Cerebellar cortex (tissue), 1 donor: ENCODE measurements at regions not wholly inside any gene's neighbourhood (a gene's known extent, or its start where the extent isn't known, plus 50 kb on each side); places are given as distances from the start of the nearest gene placed in this dataset.

Experiments used
- DNase-seq: peaks from one replicate; pipeline ENCODE4 v3.0.0-alpha.2; 2015; ENCODE audit warnings: low spot score

GRCh38 chr3:176714034-176714433 is 483.2 kb downstream of the TBL1XR1 start:
- no peak for DNase-seq

GRCh38 chr3:176712191-176712590 is 485.1 kb downstream of the TBL1XR1 start:
- no peak for DNase-seq

GRCh38 chr3:176699288-176699687 is 498.0 kb downstream of the TBL1XR1 start:
- no peak for DNase-seq

DNA sequence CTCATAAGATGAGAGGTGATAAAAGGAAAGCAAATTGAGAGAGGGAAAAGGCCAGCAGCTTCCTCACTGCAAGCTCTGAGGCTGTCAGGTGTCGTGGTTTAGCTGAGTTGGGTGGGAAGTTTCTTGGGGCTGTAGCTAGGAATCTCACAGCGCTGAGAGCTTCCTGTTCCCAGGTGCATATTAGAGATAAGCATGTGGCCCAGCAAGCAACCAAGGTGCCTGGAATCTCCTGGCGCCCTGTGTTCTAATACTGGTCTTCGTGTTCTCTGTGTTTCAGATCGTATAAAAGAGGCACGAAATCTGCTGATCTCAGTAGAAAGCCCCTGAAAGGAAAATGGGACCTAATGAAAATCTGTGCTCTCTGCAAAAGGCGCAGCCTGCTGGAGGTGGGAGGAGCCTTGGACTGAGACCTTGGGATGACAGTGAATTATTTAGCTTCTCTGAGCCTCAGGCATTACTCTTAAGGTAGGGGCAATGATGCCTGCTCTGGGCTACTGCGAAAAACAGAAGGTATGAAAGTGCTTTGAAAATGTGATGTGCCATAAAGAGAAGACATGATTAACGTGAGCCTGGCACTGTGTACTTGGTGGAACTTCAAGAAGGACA is 499.9 kb downstream of the TBL1XR1 start:
- no peak for DNase-seq

- DNase-seq, result no peak
These were observed 500.5 kb downstream of the TBL1XR1 start for GRCh38 chr3:176696816-176697215.

DNA sequence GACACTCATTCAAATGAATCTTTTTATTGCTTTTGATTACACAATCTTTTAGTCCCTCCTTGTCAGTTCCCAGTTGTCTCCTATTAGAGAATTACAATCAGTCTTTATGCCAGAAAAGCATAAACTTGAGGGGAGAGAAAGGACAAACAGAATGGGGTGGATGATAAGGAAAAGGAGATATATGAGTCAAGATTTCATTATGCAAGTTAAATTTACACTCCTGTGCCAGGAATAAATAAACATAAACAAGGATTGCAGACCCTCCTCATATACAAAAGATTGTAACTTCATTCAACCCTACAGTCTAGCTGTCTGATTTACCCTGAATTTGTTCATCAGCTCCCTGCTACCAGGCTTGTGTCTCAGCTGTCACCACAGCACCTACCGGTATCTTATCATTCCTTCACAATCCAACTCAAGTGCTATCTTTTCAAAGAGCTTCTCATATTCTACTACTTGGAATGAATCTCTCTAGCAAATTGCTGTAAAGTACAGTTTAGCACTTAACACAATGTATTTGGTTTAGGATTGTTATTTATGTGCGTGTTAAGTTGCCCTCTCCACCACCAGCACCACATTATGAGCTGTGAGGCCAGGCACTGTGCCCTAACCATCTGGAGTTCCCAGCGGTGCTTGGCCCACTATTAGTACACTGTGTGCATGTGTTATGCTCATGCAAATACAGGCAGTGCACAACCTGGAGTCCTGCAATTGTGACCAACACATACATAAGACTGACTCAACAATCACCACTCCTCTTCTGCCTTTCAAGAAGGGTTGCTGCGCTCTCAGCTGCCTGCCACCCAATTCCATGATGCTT is 504.1 kb downstream of the TBL1XR1 start:
- DNase-seq, result peak; percentile 63

GRCh38 chr3:176692199-176692965 is 504.9 kb downstream of the TBL1XR1 start:
- no peak for DNase-seq

GRCh38 chr3:176690083-176690869 is 507.0 kb downstream of the TBL1XR1 start:
- peak; percentile 11 for DNase-seq

GRCh38 chr3:176687754-176688153 is 509.5 kb downstream of the TBL1XR1 start:
- DNase-seq, result no peak

GRCh38 chr3:176683382-176683781 is 513.9 kb downstream of the TBL1XR1 start:
- no peak for DNase-seq

DNA sequence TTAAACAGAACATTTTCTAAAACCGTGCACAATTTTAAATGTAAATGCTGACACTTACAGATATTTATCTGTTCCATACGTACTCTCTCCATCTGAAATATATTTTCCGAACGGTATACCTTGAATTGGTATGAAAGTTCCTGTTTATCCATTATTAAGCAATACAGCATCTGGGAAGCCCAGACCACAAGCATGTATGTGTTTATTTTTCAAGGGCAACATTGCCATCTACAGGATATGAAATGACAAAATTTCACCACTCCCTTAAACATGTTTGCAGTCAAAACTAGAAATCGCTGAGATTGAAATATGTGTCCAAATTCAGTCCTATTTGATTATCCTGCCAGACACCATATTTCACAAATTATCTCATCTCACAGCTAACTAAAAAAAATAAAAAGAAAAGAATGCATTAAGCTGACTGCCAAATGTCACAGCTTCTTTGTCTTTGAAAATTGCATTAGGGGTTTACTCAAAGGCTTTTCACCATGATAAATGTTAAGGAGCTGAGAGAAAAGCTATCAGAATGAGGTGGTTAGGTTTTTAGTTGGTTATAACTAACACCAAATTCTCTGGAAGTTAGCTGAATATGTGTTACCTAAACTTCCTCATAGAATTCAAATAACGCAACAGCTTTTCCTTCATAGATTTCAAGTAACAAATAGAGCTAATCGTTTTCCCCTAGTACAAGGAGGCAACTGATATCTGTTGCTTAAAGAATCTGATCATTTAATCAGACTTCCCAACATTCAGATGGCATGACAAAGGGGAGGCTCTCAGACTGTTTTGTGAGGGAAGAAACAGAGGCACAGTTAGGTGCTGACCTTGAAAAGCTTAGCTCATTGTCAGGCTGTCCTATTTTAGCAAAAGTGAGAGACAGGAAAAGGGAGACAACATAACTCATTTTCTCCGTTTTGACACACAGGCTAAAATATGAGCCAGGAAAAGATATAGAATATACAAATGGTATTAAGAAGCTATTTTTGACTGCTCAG is 533.1 kb downstream of the TBL1XR1 start:
- peak; percentile 87 for DNase-seq

GRCh38 chr3:176663387-176663786 is 533.9 kb downstream of the TBL1XR1 start:
- DNase-seq, result peak; percentile 40

DNA sequence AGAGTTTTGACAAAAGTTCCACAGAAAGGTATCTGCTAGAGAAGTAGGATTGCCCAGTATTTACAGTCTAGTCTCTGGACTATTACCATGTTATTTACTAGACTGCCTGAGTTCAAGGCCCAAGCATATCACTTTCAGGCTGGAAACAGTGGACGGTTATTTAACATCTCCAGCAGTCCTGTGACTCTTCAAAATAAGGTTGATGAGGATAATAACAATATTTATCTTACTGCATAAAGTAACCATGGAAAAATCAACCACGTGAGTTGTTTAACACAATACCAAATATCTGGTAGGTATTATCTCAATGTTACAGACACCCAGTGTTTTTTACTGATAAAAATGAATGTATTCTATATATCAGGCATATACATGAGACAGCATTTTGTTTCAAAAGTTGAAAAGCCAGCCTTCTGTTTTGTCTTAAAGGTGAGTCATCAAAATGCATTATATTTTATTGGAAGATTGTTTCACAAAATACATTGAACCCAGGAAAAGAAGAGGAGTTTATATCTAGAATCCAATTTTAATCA is 535.8 kb downstream of the TBL1XR1 start:
- no peak for DNase-seq

DNA sequence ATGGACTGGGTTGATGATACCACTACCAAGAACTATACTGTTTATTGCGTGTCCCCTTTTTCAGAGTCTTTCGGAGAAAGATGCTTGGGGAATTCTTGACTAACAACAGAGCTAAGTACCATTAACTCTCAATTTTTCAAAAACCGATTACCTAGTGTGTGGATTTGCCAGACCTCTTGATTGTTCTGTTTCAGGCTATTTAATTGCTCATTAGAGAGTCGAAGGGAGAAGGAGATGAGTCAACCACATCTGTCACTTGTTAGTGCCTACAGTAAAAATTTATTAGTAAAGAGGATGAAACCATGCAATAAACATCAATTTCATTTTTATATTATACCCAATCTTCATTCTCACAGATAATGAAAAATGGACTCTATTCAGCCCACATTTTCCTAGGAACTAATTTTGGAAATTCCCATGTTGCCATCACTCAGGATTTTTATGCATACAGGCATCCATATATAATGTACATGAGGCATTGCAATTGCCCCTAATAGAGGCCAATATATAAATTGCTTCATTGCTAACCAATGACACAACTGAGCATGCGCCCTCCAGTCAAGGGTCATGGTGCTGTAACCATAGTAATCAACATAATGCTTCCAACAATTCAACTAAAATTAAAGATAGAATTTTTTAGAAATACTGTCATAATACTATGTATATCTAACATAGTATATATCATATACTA is 541.7 kb downstream of the TBL1XR1 start:
- DNase-seq, result no peak

- no peak for DNase-seq
These were observed 545.7 kb downstream of the TBL1XR1 start for GRCh38 chr3:176651622-176652021.

DNA sequence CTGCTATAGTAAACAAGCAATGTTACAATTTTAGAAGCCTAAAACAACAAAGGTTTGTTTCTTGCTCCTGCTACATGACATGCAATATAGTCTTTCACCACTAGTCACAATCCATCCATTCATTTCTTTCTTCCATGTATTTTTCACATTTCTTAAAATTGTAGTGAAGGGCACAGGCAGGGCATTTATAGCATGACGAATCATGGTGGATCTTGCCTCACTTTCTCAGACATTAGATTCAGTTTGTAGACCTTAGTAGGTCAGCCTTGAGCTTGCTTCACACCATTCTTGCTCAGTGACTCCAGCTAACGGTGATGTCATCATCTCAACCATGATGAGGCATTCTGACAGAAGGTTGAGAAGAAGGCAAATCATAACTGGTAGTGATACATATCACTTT is 546.8 kb downstream of the TBL1XR1 start:
- DNase-seq, result no peak

DNA sequence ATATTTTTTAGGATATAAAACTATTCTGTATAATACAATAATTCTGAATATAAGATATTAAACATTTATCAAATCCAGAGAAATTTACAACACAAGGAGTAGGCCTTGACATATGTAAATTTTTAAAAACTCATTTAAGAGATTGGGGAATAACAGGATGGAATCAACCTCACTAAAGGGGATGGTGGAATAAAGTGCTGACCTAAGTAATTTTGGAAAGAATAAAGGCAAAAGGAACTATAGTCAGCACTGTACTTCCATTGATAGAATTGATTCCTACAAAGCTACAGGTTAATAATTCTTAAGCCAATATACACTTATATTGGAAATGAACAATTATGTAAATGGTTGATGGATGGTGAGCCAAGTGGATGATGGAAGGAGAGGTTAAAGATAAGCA is 549.3 kb downstream of the TBL1XR1 start:
- DNase-seq, result no peak

- peak; percentile 11 for DNase-seq
These were observed 563.8 kb downstream of the TBL1XR1 start for GRCh38 chr3:176633511-176633910.

- DNase-seq, result peak; percentile 28
These were observed 564.4 kb downstream of the TBL1XR1 start for GRCh38 chr3:176632925-176633324.

DNA sequence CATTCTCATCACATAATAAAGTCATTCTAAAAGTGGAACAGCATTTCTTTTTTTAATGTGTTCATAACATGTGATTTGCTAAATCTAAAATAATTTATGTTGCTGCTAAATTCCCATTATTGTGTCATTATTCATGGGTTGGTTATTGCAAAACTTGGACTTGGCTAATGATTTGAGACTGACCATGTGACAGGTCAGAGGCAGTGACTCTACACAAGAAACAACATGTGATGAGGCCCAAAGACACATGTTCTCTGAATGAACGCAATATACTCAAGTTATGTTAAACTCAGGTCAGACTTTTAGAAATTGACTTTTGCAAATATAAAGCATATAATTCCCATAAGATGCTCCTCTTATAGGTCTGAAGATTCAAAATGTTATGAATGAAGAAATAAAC is 566.1 kb downstream of the TBL1XR1 start:
- no peak for DNase-seq
